ENCODE measurements at regions not wholly inside any gene's neighbourhood (a gene's known extent, or its start where the extent isn't known, plus 50 kb on each side); places are given as distances from the start of the nearest gene placed in this dataset.

GRCh38 chr7:79786187-79786586 lies 332.7 kb upstream of the MAGI2 start:
- ATAC-seq (no peak), DNase-seq (ENCODE audit: low spot score) (no peak)
- H3K27ac Mint-ChIP-seq = no peak overlapping the region
- TF ChIP-seq ZNF263 (CRISPR knock-in tag; IDR thresholded peaks at IDR 0.05; ENCODE audit: low read depth) (no peak), CBFB (CRISPR knock-in tag; IDR thresholded peaks at IDR 0.05; ENCODE audit: low read depth) (no peak), USF1 (CRISPR knock-in tag; IDR thresholded peaks at IDR 0.05) (no peak), CTCF (IDR thresholded peaks at IDR 0.05) (no peak), PREB (CRISPR knock-in tag; IDR thresholded peaks at IDR 0.05; ENCODE audit: borderline replicate concordance) (no peak), ATF6 (CRISPR knock-in tag; IDR thresholded peaks at IDR 0.05) (no peak), ZNF425 (CRISPR knock-in tag; conservative IDR thresholded peaks at IDR 0.05) (no peak), AR (CRISPR knock-in tag; IDR thresholded peaks at IDR 0.05) (no peak), NR2C2 (CRISPR knock-in tag; IDR thresholded peaks at IDR 0.05) (no peak), E2F5 (CRISPR knock-in tag; IDR thresholded peaks at IDR 0.05) (no peak), TP53 (CRISPR knock-in tag; IDR thresholded peaks at IDR 0.05) (no peak), GRHL2 (CRISPR knock-in tag; IDR thresholded peaks at IDR 0.05; ENCODE audit: insufficient replicate concordance, severe bottlenecking) (no peak), RORB (CRISPR knock-in tag; IDR thresholded peaks at IDR 0.05) (no peak), TCF7 (CRISPR knock-in tag; IDR thresholded peaks at IDR 0.05; ENCODE audit: low read depth) (no peak), ESRRA (CRISPR knock-in tag; IDR thresholded peaks at IDR 0.05; ENCODE audit: borderline replicate concordance) (no peak), ZNF396 (CRISPR knock-in tag; IDR thresholded peaks at IDR 0.05; ENCODE audit: borderline replicate concordance) (no peak), SOX15 (CRISPR knock-in tag; IDR thresholded peaks at IDR 0.05) (no peak), ZNF121 (CRISPR knock-in tag; IDR thresholded peaks at IDR 0.05) (no peak), FOXK1 (CRISPR knock-in tag; IDR thresholded peaks at IDR 0.05) (no peak), ZNF138 (CRISPR knock-in tag; conservative IDR thresholded peaks at IDR 0.05) (no peak)
- ChIA-PET CTCF (no interaction called here), POLR2A (no interaction called here)
- no peaks in the 10 kb centered on the region for H3K27me3 Mint-ChIP-seq (ENCODE audit: low read depth)
- H3K4me1 Mint-ChIP-seq = no peaks in the 10 kb centered on the region
- H3K4me3 Mint-ChIP-seq = no peak overlapping the region
- peaks cover 4% of the 10 kb centered on the region; the same call in 1 of the 2 replicates for H3K9me3 Mint-ChIP-seq
- no peaks in the 10 kb centered on the region for H3K36me3 Mint-ChIP-seq
